DMS153 treated with DMSO at 0.1 percent for 48 hours (cell line): ENCODE measurements at regions not wholly inside any gene's neighbourhood (a gene's known extent, or its start where the extent isn't known, plus 50 kb on each side); places are given as distances from the start of the nearest gene placed in this dataset.

Experiments
- DNase-seq: peaks from one replicate; lab custom pipeline; 2025; ENCODE audit not compliant: unreplicated experiment; lab: John Stamatoyannopoulos, UW

DNA sequence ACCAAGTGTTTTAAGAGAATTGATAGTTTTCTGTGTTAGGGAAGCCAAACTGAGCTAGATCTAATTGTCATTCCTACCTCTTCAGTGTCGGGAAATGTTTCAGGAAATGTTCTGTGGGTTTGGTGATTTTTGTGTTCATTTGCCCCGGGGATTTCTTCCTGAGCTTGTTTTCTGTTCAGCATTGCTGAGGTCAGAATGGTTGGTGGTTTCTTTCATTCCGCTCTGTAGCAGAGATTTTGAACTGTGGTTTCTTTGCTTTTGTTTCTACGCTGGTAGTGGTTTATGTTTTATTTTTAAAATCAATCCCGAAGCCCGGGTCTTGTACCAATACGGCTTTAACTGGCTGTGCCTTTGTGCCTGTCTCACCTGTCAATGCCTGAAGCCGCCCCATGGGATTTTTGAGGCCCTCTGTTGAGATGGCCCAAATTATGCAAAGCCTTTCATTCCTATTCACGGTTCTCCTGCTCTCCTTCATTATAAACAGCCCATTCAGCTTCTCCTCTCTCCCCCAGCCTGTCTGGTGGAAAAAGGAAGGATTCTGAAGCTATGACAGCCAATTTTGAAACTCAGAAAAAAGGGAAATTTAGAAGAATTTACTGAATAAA is 417.2 kb upstream of the KAZN start:
- DNase-seq: no peak

- no peak for DNase-seq
Observed at GRCh38 chr1:14182856-14183255, 415.6 kb upstream of the KAZN start.

- DNase-seq: no peak
Observed at GRCh38 chr1:14183329-14183728, 415.2 kb upstream of the KAZN start.

- DNase-seq: no peak
Observed at GRCh38 chr1:14184454-14184853, 414.0 kb upstream of the KAZN start.

GRCh38 chr1:14189381-14189780 is 409.1 kb upstream of the KAZN start:
- no peak for DNase-seq

DNA sequence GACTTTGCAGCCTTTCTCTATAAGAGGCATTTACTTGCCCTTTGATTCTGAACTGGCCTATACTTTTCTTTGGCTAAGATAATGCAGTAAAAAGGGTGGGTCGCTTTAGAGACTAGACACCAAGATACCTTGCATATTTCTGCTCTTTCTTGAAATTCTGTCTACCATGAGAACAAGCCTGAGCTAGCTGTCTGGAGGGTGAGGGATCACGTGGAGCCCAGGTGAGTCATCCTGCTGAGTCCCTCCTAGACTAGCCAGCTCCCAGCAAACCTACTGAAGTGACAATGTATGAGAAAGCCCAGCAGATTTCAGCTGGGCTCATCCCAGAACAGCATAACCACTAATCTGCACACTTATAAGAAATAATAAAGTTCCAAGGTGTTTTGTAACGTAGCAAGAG is 408.0 kb upstream of the KAZN start:
- no peak for DNase-seq

- DNase-seq: no peak
Observed at GRCh38 chr1:14194511-14194910, 404.0 kb upstream of the KAZN start.

- no peak for DNase-seq
Observed at GRCh38 chr1:14205066-14205465, 393.4 kb upstream of the KAZN start.

- no peak for DNase-seq
Observed at GRCh38 chr1:14215151-14215550, 383.3 kb upstream of the KAZN start.

GRCh38 chr1:14217384-14217783 is 381.1 kb upstream of the KAZN start:
- DNase-seq: no peak

DNA sequence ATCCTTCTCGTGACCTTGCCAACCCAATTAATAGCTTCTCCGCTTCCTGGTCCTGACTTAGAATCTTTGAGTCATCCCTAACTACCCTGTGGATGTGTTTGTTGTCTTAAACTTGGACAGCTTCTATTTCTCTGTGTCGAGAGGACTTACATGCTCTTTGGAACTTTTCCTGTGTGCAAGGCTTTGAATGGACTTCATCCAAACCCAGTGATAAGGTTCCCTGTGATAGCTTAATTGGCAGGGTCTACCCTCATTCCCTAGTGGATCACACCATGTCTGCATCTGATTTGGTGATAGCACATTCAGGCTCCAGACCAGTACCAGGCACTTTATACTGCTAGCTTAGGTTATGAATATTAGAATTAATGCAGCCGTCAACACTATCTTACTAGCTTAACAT is 378.2 kb upstream of the KAZN start:
- no peak for DNase-seq

GRCh38 chr1:14220811-14221210 is 377.7 kb upstream of the KAZN start:
- DNase-seq: no peak

DNA sequence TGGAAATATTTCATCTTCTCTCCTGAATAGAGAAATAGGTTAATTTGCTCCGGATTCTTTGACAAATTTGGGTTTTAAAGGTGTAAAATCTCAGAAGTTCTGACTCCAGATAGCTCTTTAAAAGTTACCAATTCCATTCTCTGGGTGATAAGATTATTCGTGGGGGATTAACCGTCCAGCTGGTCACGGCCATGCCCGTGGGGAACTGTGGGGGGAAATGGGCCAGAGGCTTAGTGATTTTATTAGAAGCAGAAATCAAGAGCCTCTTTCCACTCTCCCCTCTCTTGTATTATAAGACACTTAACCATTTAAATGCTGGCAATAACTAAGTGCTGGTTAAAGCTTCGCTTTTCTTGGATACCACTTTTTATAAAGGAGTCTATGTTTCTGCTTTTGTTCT is 376.4 kb upstream of the KAZN start:
- no peak for DNase-seq

DNA sequence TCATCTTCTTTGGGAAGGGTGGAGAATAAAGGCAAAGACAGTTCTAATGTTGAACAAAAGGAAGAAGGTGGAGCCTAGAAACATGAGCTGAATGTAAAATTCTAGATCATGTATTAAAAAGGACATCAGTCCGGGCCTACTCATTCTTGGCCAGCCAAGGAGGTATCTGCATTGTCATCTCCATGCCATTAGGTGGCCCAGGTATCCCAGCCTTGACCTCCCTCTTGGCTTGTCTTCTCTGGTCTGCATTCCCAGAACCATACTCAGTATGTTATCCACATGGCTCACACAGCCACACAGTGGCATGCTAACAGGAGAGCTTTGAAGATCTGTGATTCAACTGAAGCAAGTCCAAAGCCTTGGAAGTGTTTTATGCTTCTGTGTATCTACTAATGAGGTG is 369.8 kb upstream of the KAZN start:
- DNase-seq: no peak

DNA sequence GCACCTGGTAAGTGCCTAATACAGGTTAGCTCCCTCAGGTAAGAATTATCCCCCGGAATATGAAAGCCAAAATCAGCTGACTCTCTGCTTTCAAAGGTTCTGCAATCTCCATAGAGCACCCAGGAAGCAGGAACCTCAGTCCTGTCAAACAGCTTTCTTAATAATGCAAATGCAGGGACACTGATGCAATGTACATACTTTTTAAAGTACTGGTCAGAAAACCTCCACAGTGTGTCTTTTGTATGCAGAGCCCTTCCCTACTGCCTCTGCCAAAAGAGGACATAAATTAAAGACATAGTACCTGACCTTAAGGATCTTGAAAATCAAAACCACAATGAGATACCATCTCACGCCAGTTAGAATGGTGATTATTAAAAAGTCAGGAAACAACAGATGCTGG is 365.0 kb upstream of the KAZN start:
- no peak for DNase-seq

GRCh38 chr1:14236097-14236496 is 362.4 kb upstream of the KAZN start:
- no peak for DNase-seq

DNA sequence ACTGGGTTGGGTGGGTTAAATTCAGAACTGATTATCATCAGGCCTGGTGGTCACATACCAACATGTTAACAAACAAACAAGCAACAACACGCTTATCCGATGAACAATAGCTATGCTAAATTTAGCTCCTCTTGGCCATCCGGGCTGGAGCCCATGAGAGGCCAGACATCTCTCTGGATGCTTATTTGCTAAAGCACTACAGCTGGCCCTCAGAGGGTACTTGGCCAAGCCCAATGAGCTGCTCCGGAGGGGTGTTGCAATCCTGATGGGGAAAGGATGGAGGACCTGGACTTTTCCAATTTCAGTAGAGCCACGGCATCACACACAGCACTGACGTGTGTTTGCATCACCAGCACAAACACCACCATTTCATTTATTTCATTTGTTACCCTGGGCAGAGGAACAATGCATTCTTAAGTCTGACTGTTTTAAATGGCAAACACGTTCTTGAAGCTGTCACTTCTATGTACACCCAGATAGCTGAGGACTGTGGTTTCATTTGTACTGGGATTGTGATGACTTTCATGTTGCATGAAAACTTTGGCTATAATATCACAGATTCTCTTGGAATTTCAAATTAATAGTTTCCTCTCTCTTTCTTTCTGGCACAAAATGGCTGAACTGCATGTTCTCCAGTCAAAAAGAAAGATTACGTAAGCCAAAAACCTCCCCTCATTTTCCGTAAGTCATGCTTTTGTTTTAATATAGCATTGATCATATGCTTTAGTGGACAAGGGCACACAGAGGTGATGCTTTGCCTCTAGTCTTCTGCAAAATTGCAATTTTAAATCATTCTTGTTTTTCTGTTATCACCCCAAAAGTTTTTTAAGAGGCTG is 359.8 kb upstream of the KAZN start:
- no peak for DNase-seq

- DNase-seq: no peak
Observed at GRCh38 chr1:14240265-14240664, 358.2 kb upstream of the KAZN start.

DNA sequence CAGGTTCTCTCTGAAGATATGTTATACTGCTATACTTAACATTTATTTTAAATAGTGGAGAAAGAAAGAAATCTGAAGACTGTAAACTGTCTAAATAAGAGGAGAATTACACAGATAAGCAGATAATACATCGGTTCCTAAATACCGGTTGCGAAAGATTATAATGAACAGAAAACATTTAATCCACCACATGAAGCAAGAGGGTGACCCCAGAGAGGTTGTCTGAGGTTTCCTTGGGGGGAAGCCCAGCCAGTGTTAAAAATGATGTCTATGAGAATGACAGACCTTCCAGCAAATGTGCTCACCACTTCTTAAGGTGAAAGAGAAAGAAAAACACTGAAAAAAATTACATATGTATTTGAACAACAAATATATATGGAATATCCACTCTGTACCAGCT is 356.4 kb upstream of the KAZN start:
- DNase-seq: no peak

- DNase-seq: no peak
Observed at GRCh38 chr1:14242870-14243269, 355.6 kb upstream of the KAZN start.

DNA sequence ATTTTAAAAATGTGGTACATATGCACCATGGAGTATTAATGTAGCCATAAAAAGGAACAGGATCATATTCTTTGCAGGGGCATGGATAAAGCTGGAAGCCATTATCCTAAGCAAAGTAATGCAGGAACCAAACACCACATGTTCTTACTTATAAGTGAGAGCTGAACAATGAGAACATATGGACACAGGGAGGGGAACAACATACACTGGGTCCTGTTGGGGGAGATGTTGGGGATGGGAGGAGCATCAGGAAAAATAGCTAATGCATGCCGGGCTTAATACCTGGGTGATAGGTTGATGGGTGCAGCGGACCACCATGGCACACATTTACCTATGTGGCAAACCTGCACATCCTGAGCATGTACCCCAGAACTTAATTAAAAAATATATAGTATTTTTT is 352.5 kb upstream of the KAZN start:
- no peak for DNase-seq

DNA sequence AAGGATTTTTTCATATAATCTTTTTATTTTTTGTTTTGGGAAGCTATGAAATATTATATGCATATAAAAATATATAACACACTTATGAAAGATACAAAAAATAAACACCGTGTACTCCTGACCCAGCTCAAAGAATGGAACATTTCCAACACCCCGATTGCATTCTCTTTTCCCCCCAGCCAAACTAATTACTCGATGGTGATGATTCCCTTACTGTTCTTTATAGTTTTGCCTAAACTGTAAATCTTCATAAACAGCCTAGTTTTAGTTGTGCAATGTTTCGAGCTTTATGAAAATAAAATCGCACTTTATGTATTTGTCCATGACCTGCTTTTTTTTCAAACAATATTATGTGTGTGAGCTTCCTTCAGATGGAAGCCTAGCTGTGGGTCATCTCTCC is 352.0 kb upstream of the KAZN start:
- DNase-seq: no peak

DNA sequence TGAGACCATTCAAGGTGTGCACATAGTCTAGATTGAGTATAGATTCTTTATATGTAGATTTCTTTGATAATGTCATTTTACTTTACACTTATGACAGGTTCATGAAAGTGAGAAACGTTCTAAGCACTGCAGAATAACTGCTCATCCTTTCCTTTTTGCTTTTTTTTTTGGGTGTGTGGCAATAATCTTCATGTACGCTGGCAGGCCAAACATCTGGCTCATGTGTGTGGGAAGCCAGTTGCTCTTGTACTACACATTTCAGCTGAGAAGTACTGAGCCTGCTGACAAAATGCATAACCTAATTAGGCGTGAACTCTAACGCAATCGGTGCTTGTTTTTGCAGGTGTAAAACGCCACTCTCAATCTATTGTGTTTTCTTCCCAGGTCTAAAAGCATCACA is 350.8 kb upstream of the KAZN start:
- DNase-seq: no peak
